MM.1S (cell line): ENCODE measurements at regions not wholly inside any gene's neighbourhood (a gene's known extent, or its start where the extent isn't known, plus 50 kb on each side); places are given as distances from the start of the nearest gene placed in this dataset.

Experiments used
- DNase-seq: peaks from one replicate; pipeline ENCODE4 v3.0.0-alpha.2; 2015
- H2AFZ ChIP-seq: fragments of 300-600 bp; sonication (generic); 2 replicates; pipeline ENCODE4 v1.6.0; 2016; ENCODE audit warnings: antibody characterized with exemption, low read length
- H3F3A ChIP-seq: fragments of 300-600 bp; sonication (generic); 2 replicates; pipeline ENCODE4 v1.6.1; 2016; ENCODE audit warnings: mild to moderate bottlenecking, antibody characterized with exemption, low read length, moderate library complexity, mixed read lengths; ENCODE audit not compliant: insufficient read depth
- H3K27ac ChIP-seq: fragments of 300-600 bp; sonication (generic); 2 replicates; pipeline ENCODE4 v1.5.1; 2016; ENCODE audit warnings: mild to moderate bottlenecking, low read length
- H3K27me3 ChIP-seq: fragments of 300-600 bp; sonication (generic); replicated peaks from 2 replicates; pipeline ENCODE4 v1.6.0; 2016; ENCODE audit warnings: low read length; ENCODE audit not compliant: insufficient read depth
- H3K36me3 ChIP-seq: fragments of 300-600 bp; sonication (generic); replicated peaks from 2 replicates; pipeline ENCODE4 v1.6.1; 2016; ENCODE audit warnings: mild to moderate bottlenecking, low read length, mixed read lengths; ENCODE audit not compliant: insufficient read depth
- H3K4me1 ChIP-seq: fragments of 300-600 bp; sonication (generic); 2 replicates; pipeline ENCODE4 v1.6.1; 2016; ENCODE audit warnings: low read length, mixed read lengths
- H3K4me2 ChIP-seq: fragments of 300-600 bp; sonication (generic); 2 replicates; pipeline ENCODE4 v1.6.0; 2016; ENCODE audit warnings: low read depth, low read length
- H3K4me3 ChIP-seq: fragments of 300-600 bp; sonication (generic); 2 replicates; pipeline ENCODE4 v1.5.1; 2016; ENCODE audit warnings: low read length, mixed read lengths
- H3K79me2 ChIP-seq: fragments of 300-600 bp; sonication (generic); 2 replicates; pipeline ENCODE4 v1.6.1; 2016; ENCODE audit warnings: mixed run types, low read length, mixed read lengths
- H3K9ac ChIP-seq: fragments of 300-600 bp; sonication (generic); 2 replicates; pipeline ENCODE4 v1.6.1; 2016; ENCODE audit warnings: low read length, mixed read lengths
- H3K9me2 ChIP-seq: fragments of 300-600 bp; sonication (generic); replicated peaks from 2 replicates; pipeline ENCODE4 v1.6.1; 2016; ENCODE audit warnings: mild to moderate bottlenecking, low read length, mixed read lengths; ENCODE audit not compliant: insufficient read depth
- H3K9me3 ChIP-seq: fragments of 300-600 bp; sonication (generic); replicated peaks from 2 replicates; pipeline ENCODE4 v1.6.1; 2016; ENCODE audit warnings: mild to moderate bottlenecking, low read length, mixed read lengths; ENCODE audit not compliant: insufficient read depth
- H4K20me1 ChIP-seq: fragments of 300-600 bp; sonication (generic); 2 replicates; pipeline ENCODE4 v1.6.1; 2016; ENCODE audit warnings: mild to moderate bottlenecking, low read length, moderate library complexity, mixed read lengths; ENCODE audit not compliant: insufficient read depth
- CTCF ChIP-seq: fragments of 300-600 bp; sonication (generic); IDR thresholded peaks from 2 replicates; pipeline ENCODE4 v1.5.1; 2016; ENCODE audit warnings: antibody characterized with exemption, low read length, mixed read lengths
- EZH2 ChIP-seq: fragments of 300-600 bp; sonication (generic); optimal IDR thresholded peaks from 2 replicates; pipeline ENCODE3; 2017; ENCODE audit warnings: low read depth, mild to moderate bottlenecking, antibody characterized with exemption, low read length, mixed read lengths
- EZH2phosphoT487 ChIP-seq: fragments of 300-600 bp; sonication (generic); IDR thresholded peaks from 2 replicates; pipeline ENCODE4 v1.6.1; 2018; ENCODE audit warnings: antibody characterized with exemption, low read length

- no peak overlapping the region for H3K9ac ChIP-seq
- H3F3A ChIP-seq, result no peaks in the 10 kb centered on the region
- DNase-seq, result no peak
- no peak overlapping the region for H3K4me3 ChIP-seq
- H3K36me3 ChIP-seq, result no peaks in the 10 kb centered on the region
- no peaks in the 10 kb centered on the region for H3K79me2 ChIP-seq
- no peak for TF ChIP-seq CTCF
- H3K9me2 ChIP-seq, result no peaks in the 10 kb centered on the region
- H3K9me3 ChIP-seq, result no peaks in the 10 kb centered on the region
- no peak overlapping the region for H3K27ac ChIP-seq
- H3K4me1 ChIP-seq, result no peaks in the 10 kb centered on the region
- H4K20me1 ChIP-seq, result no peaks in the 10 kb centered on the region
- H3K27me3 ChIP-seq, result no peaks in the 10 kb centered on the region
- H2AFZ ChIP-seq, result no peak overlapping the region
- H3K4me2 ChIP-seq, result no peak overlapping the region
Measured at GRCh38 chr10:130763491-130763890, 548.0 kb downstream of the TCERG1L start.

GRCh38 chr10:130764651-130765050 lies 546.9 kb downstream of the TCERG1L start:
- Histone ChIP-seq H3F3A (no peaks in the 10 kb centered on the region), H3K4me1 (no peaks in the 10 kb centered on the region), H2AFZ (no peak overlapping the region), H3K4me2 (no peak overlapping the region), H4K20me1 (no peaks in the 10 kb centered on the region), H3K9me3 (no peaks in the 10 kb centered on the region), H3K27me3 (no peaks in the 10 kb centered on the region), H3K27ac (no peak overlapping the region), H3K36me3 (no peaks in the 10 kb centered on the region), H3K9me2 (no peaks in the 10 kb centered on the region), H3K4me3 (no peak overlapping the region), H3K79me2 (no peaks in the 10 kb centered on the region), H3K9ac (no peak overlapping the region)
- DNase-seq, result no peak
- TF ChIP-seq EZH2 (no peak), CTCF (no peak), EZH2phosphoT487 (no peak)

- no peak for DNase-seq
- TF ChIP-seq EZH2 (no peak), CTCF (no peak), EZH2phosphoT487 (no peak)
- Histone ChIP-seq H3K27ac (no peak overlapping the region), H3K9me2 (no peaks in the 10 kb centered on the region), H4K20me1 (no peaks in the 10 kb centered on the region), H3K4me2 (no peak overlapping the region), H3K27me3 (no peaks in the 10 kb centered on the region), H3F3A (no peaks in the 10 kb centered on the region), H3K36me3 (no peaks in the 10 kb centered on the region), H3K4me3 (no peak overlapping the region), H3K9me3 (no peaks in the 10 kb centered on the region), H3K9ac (no peak overlapping the region), H3K4me1 (no peaks in the 10 kb centered on the region), H2AFZ (no peak overlapping the region), H3K79me2 (no peaks in the 10 kb centered on the region)
Measured at GRCh38 chr10:130766071-130766470, 545.5 kb downstream of the TCERG1L start.
